ENCODE measurements at regions not wholly inside any gene's neighbourhood (a gene's known extent, or its start where the extent isn't known, plus 50 kb on each side); places are given as distances from the start of the nearest gene placed in this dataset.

DNA sequence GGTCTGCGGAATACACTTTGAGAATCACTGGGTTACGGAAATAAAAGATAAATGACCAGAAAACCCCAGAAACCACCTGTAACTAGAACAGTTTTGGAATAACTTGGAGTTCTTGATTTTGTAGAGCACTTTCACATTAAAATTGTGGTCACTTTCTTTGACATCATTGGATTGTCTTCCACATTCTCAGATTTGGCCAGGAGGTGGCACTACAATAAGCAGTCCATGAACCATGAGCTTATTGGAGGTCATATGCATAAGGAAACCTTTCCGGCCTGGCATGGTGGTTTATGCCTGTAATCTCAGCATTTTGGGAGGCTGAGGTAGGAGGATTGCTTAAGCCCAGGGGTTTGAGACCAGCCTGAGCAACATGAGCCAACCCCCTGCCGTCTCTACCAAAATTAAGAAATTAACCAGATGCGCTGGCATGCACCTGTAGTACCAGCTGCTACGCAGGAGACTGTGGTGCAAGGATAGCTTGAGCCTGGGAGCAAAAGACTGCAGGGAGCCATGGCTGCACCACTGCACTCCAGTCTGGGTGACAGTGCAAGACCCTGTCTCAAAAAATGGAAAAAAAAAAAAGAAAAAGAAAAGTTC lies 107.7 kb upstream of the CAND1 start:
- DNase-seq: peak; percentile 82

- no peak for DNase-seq
Observed at GRCh38 chr12:67173258-67173657, 95.9 kb upstream of the CAND1 start.

- no peak for DNase-seq
Observed at GRCh38 chr12:67182551-67182950, 86.6 kb upstream of the CAND1 start.

DNA sequence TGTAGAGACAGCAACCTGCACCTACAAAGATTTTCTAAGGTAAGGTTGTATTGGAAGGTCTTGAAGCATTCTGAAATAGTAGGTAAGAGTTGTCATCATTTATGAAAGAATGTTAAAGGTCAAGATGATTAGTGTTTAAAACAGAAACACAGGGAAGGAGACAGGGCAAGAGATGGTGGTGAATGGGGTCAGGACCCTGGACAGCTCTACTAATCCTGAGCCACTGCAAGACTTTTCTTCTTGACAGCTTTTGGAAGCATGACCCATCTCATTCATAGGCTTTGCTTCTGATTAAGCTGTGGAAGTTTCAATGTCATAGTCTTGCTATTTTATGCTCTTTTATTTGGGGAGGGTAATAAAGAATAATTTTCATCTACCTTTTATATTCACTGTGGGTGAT lies 75.5 kb upstream of the CAND1 start:
- peak; percentile 19 for DNase-seq

GRCh38 chr12:67200386-67200785 lies 68.8 kb upstream of the CAND1 start:
- DNase-seq: no peak

DNA sequence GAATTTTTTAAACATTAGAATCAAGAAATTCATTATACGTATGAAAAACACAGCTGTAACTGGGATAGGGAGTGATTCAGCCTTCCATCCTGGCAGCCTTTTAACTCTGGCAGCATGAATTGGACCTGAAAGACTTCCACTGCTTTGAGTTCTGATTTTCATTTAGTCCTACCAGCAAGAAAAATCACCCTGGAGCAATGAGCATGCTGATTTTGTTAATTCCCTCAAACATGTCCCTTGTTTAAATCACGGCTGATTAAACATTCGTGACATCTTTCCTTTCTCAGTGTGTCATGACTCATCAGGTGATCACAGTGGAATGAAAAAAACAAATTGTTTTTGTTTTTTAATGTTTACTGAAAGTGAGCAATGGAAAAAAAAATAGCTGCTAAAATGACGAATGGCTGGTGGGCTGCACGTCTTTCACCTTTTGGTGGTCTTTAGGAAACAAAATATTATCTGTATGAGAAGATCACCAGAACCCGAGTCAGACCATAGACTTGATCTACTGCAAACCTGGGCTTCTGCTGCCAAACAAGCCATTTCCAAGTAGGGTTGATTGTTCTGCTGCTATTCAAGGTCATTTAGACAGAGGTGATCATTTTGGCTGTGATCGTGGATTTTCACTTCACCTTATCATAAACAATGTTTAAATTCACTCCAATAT lies 67.0 kb upstream of the CAND1 start:
- DNase-seq: no peak

- no peak for DNase-seq
Observed at GRCh38 chr12:67202678-67203012, 66.5 kb upstream of the CAND1 start.

DNA sequence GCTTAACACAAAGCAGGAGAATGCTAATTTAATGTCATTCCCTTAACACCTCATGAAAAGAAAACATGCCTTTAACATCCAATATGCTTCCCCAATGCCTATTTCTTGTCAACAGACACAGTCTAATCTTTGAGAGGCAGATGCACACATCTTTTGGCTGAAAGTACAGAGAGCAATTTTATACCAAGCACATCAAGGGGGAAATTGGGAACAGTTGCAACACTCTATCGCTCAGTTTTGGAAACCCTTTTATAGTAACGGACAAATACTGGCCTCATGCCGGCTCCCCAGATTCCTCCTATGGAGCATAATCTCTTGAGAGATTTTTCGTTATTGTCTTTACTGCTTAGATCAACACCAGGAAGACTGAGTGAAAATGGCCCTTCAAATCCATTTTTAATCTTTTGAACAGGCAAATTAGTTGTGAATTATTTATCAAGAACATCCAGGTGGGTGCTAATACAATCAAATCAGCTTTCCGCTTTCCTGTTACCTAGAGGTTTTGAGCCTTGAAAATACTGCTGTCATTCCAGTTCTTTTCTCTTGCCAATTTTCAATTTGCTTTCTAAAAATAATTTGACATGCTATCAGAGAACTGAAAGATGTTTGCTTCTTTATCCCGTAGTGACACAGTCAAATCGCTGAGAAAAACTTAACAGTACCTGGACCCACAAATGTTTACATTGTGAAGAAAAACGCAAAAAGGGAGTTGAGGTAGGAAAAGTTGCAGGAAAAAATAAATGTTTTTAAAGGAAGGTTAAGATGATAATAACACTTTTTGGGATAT lies 60.7 kb upstream of the CAND1 start:
- DNase-seq: no peak

GRCh38 chr12:67211029-67211428 lies 58.1 kb upstream of the CAND1 start:
- no peak for DNase-seq

DNA sequence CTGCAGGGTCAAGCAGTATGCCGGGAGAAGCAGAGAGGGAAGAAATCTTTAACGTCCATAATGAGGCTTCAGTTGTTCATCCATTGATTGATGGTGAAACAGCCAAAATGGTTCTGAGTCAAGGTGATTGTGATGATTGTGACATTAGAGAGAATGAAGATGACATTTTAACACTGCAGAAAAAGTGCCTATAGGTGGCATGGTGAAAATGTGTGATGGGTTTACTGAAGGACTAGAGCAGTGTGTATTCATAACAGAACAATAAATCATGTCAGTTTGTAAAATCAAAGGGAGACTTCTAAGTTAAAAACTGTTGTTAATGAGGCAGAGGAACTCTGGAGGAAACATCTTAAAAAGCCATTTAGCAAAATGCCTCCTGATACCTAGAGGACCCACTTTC lies 57.7 kb upstream of the CAND1 start:
- DNase-seq: no peak

GRCh38 chr12:67217647-67218046 lies 51.5 kb upstream of the CAND1 start:
- DNase-seq: no peak
